Cardiac fibroblast (primary cell): ENCODE measurements at regions not wholly inside any gene's neighbourhood (a gene's known extent, or its start where the extent isn't known, plus 50 kb on each side); places are given as distances from the start of the nearest gene placed in this dataset.

ENCODE experiments used
- DNase-seq, 2 donors: peaks; one replicate each; pipeline versions ENCODE4 v3.0.0 to v3.0.0-alpha.2; 2010; ENCODE audit warnings: low read depth in 2 of 2
- H3K4me3 ChIP-seq, 2 donors: replicated peaks in 1 of 2; 1 replicate in 1 of 2; 2 replicates in 1 of 2; pipeline ENCODE4 v1.5.1; 2011; ENCODE audit warnings: low read depth in 2 of 2, low read length in 2 of 2, mild to moderate bottlenecking in 2 of 2, moderate library complexity in 1 of 2
- TF ChIP-seq, protein P1 (sequence below): IDR thresholded peaks from one replicate; pipeline ENCODE4 v1.5.1; 2011; ENCODE audit warnings: low read depth, mild to moderate bottlenecking, low read length, inconsistent platforms

DNA sequence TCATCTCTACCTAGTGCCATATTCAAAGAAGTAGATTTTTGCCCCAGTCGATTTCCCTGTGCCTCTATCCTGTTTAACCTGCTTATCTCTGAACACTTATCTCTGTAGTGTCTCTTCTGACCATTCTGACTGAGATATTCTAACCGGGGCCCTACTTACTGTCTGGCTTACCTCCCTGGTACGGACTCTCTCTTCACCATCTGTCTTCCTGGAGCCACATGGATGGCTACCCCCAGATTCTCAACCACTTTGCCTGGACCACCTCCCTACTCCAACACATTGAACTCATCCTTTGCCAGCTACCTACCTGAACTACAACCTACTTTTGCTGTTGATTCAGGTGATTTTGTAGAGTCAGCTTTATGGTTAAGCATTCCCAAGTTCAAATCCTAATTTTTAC is 397.4 kb upstream of the SLC24A2 start:
- TF ChIP-seq, protein P1, sequence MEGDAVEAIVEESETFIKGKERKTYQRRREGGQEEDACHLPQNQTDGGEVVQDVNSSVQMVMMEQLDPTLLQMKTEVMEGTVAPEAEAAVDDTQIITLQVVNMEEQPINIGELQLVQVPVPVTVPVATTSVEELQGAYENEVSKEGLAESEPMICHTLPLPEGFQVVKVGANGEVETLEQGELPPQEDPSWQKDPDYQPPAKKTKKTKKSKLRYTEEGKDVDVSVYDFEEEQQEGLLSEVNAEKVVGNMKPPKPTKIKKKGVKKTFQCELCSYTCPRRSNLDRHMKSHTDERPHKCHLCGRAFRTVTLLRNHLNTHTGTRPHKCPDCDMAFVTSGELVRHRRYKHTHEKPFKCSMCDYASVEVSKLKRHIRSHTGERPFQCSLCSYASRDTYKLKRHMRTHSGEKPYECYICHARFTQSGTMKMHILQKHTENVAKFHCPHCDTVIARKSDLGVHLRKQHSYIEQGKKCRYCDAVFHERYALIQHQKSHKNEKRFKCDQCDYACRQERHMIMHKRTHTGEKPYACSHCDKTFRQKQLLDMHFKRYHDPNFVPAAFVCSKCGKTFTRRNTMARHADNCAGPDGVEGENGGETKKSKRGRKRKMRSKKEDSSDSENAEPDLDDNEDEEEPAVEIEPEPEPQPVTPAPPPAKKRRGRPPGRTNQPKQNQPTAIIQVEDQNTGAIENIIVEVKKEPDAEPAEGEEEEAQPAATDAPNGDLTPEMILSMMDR, result no peak
- H3K4me3 ChIP-seq, result no peak overlapping the region
- no peak for DNase-seq

DNA sequence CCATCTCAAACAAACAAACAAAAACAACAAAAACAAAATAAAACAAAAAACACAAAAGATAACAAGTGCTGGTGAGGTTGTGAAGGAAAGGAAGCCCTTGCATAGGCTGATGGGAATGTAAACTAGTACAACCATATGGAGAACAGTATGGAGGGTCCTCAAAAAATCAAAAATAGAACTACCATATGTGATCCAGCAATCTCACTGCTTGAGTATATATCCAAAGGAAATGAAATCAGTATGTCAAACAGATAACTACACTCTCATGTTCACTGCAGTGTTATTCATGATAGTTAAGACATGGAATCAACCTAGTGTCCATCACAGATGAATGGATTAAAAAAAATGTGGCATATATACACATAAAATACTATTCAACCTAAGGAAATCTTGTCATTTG is 395.7 kb upstream of the SLC24A2 start:
- TF ChIP-seq, protein P1, result no peak
- no peak for DNase-seq

DNA sequence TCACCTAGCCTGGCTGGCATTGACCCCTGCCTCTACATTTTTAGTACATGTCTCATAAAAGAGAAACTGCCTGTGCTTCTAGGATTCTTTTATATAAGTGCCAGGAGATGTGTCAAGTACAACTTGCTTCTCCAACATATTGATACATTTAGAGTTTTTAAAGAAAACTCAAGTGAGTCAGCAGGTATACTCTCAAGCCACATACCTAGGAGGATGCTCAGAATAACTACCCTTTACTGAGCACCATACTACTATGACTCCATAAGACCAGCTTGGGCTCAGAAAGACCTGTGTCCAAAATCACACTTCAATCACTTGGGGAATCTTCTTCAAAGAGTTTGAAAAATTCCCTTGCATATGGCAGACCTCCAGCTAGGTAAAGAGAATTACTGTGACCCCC is 389.8 kb upstream of the SLC24A2 start:
- TF ChIP-seq, protein P1, result no peak
- H3K4me3 ChIP-seq, result no peak overlapping the region
- no peak for DNase-seq

More for the DNA sequence above, 395.7 kb upstream of the SLC24A2 start:
- H3K4me3 ChIP-seq, result no peak overlapping the region

GRCh38 chr9:20178197-20178596 is 389.4 kb upstream of the SLC24A2 start:
- TF ChIP-seq, protein P1, result no peak
- no peak for DNase-seq
- no peak overlapping the region for H3K4me3 ChIP-seq

- TF ChIP-seq, protein P1, result no peak
- no peak for DNase-seq
- H3K4me3 ChIP-seq, result no peak overlapping the region
Measured at GRCh38 chr9:20170122-20170521, 381.3 kb upstream of the SLC24A2 start.

DNA sequence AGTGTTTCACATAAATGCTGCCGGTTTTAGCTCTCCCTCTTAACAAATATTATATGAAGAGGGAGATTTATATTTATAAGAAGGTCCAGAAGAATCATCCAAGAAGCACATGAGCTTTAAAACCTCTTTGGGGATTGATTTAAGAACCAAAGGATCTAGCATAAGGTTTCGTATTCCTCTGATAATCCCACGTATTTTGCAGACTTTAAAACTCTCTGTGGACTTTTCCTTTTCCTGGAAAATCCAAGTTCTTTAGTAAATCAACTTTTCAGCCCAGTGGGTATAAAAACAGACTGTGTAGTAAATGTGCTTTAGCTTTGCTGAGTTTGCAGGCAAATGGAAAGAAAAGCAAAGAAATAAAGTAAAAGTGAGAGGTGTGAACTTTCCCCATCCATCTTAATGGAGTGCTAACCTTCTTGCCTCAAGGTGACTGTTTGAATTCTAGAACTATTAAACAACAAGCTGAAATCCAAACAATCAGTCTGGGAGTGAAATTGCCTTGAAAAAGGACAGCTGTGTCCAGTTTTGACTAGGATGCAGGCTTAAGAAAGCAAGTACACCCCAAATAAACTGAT is 363.4 kb upstream of the SLC24A2 start:
- no peak overlapping the region for H3K4me3 ChIP-seq
- TF ChIP-seq, protein P1, result no peak
- DNase-seq, result no peak

DNA sequence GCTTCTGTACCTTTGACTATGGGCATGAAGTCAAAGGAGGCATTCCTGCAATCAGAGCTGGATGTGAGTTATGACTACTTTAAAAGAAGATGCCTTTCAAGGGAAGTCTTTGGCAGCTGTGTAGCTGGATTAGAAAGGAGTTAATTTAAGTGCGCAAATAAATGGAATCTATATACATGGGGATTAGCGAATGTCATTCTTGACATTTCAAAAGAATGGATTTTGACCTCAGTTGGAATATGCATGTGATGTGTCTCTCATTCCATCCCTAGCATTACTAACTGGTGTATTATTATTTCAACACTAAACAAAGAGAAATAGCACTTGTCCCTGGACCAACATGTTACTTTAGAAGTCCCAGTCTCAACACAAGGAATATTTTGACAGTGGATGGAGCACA is 359.6 kb upstream of the SLC24A2 start:
- TF ChIP-seq, protein P1, result no peak
- H3K4me3 ChIP-seq, result no peak overlapping the region
- DNase-seq, result no peak
